Brain microvascular endothelial cell (primary cell): ENCODE measurements at regions not wholly inside any gene's neighbourhood (a gene's known extent, or its start where the extent isn't known, plus 50 kb on each side); places are given as distances from the start of the nearest gene placed in this dataset.

Experiments used
- DNase-seq: peaks from one replicate; pipeline ENCODE4 v3.0.0-alpha.2; 2020
- H3K27ac ChIP-seq: fragments of 250-450 bp; sonication (Bioruptor Pico); 2 replicates; pipeline ENCODE4 v1.5.1; 2020; ENCODE audit warnings: mild to moderate bottlenecking, moderate library complexity
- H3K27me3 ChIP-seq: fragments of 250-450 bp; sonication (Bioruptor Pico); replicated peaks from 2 replicates; pipeline ENCODE4 v1.5.1; 2020; ENCODE audit warnings: mild to moderate bottlenecking
- H3K36me3 ChIP-seq: fragments of 250-450 bp; sonication (Bioruptor Pico); replicated peaks from 2 replicates; pipeline ENCODE4 v1.5.1; 2020; ENCODE audit warnings: mild to moderate bottlenecking
- H3K4me3 ChIP-seq: 2 replicates; pipeline ENCODE4 v1.5.1; 2011; ENCODE audit warnings: low read depth, mild to moderate bottlenecking, control low read depth, low read length, moderate library complexity
- in situ Hi-C: cut with HindIII; loops from 2 replicates; pipeline ENCODE4 v1.10.0; 2017; ENCODE audit warnings: low sequenced_read_pairs, low pct_ligation_motif_present
- TF ChIP-seq, protein P1 (sequence below): IDR thresholded peaks from 2 replicates; pipeline ENCODE4 v1.5.1; 2011; ENCODE audit warnings: low read depth, mild to moderate bottlenecking, moderate library complexity, low read length, control low read depth, inconsistent platforms; ENCODE audit errors: missing control alignments

DNA sequence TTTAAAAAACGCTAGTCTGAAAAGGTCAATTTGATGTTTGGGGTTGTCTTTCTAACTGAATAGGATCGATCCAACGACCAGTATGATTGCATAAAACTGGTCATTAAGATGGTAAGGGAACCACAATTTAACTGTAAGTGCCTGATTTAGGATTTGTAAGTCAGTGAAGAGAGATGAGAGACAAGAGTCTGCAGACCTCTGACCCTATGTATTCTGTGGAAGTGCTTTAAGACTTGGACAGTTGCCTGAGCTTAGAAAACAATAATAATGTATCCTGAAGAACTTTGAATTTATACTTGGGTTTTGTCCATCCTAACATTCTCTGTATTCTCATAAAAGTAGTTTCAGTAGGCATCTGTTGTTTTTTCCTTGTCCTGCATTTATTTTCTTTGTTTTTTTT, 221.4 kb upstream of the SUCLG2 start:
- in situ Hi-C loops, result no loop called here
- no peaks in the 10 kb centered on the region for H3K27me3 ChIP-seq
- TF ChIP-seq, protein P1, sequence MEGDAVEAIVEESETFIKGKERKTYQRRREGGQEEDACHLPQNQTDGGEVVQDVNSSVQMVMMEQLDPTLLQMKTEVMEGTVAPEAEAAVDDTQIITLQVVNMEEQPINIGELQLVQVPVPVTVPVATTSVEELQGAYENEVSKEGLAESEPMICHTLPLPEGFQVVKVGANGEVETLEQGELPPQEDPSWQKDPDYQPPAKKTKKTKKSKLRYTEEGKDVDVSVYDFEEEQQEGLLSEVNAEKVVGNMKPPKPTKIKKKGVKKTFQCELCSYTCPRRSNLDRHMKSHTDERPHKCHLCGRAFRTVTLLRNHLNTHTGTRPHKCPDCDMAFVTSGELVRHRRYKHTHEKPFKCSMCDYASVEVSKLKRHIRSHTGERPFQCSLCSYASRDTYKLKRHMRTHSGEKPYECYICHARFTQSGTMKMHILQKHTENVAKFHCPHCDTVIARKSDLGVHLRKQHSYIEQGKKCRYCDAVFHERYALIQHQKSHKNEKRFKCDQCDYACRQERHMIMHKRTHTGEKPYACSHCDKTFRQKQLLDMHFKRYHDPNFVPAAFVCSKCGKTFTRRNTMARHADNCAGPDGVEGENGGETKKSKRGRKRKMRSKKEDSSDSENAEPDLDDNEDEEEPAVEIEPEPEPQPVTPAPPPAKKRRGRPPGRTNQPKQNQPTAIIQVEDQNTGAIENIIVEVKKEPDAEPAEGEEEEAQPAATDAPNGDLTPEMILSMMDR, result no peak
- no peak overlapping the region for H3K27ac ChIP-seq
- no peak overlapping the region for H3K4me3 ChIP-seq
- no peak for DNase-seq
- H3K36me3 ChIP-seq, result no peaks in the 10 kb centered on the region

DNA sequence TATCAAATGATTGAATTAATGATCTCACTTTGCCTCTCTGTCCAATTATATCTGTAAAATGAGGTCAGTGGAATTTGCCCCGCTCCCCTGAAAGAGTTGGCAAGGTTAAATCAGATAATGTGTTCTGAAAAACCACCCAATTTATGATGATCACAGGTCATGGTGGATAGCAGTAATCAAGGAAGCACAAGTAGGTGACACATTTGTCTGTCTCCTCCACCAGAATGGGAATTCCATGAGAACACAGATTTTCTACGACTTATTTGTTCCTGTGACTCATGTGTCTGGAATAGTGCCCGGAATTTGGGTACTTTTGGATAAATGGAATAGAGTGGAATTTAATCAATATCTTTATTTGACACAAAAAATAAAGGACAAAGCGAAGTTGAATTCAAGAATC, 220.9 kb upstream of the SUCLG2 start:
- Histone ChIP-seq H3K4me3 (no peak overlapping the region), H3K27ac (no peak overlapping the region), H3K36me3 (no peaks in the 10 kb centered on the region), H3K27me3 (no peaks in the 10 kb centered on the region)
- TF ChIP-seq, protein P1, result no peak
- in situ Hi-C loops, result no loop called here
- no peak for DNase-seq

DNA sequence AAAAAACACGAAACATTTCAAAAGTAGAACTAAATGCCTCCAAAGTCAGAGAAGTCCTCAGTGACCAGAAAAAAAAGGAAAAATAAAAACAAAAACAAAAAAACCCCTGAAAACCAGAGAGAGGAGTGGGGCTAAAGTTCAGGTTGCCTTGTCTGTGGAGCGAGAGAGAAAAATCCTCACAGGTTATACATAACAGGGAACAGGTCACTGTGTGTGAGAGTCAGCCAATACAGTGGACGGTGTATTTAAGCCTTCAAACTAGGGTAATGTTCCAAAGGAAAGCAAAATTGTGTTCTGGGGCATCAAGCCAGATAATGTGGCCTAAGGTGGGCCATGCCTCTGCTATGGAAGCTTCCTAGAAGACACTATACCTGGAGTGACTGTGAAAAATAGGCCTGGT, 216.1 kb upstream of the SUCLG2 start:
- Histone ChIP-seq H3K27me3 (no peaks in the 10 kb centered on the region), H3K4me3 (no peak overlapping the region), H3K27ac (no peak overlapping the region), H3K36me3 (no peaks in the 10 kb centered on the region)
- in situ Hi-C loops, result no loop called here
- no peak for DNase-seq
- TF ChIP-seq, protein P1, result no peak

DNA sequence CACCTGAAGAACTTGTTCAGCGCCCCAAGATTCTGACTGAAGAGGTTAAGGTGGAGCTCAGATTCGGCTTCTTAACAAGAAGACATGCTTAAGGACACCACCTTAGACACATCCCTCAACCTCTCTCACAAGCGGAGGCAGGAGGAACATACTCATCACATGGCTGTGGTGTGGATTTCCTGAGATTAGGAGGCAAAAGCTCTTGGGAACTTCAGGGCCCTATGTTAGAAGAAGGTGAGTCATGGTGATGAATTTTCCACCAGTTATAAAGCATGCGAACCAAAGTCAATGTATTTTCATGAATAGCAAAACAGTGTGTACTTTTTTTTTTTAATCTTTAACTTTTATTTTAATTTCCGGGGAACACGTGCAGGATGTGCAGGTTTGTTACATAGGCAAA, 212.2 kb upstream of the SUCLG2 start:
- no peak for DNase-seq
- no peak overlapping the region for H3K4me3 ChIP-seq
- TF ChIP-seq, protein P1, result no peak
- no peak overlapping the region for H3K27ac ChIP-seq
- H3K27me3 ChIP-seq, result no peaks in the 10 kb centered on the region
- no peaks in the 10 kb centered on the region for H3K36me3 ChIP-seq
- in situ Hi-C loops, result no loop called here

DNA sequence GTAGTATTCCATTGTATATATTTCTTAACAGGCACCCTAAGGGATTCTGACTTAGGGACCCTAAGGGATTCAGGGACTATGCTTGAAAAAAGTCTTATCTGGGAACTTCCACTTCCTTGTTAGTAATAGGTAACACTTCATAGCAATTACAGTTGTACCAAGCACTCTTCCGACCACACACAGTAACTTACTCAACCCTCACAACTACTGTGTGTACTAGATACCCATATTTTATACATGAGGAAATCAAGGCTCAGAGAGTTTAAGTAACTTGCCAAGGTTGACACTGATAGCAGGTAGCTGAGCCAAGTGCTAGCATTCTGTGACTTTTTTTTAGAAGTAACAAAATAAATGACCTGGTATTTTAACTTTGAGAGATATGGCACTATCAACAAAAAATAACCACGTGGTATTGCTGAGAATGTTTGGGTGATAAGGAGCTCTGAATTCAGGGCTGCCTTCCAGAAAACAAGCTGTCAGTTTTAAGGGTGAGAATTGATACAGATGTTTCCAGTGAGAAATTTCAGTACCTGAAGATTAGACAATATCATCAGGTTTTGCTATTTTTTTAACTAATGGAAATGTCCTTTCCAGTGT, 210.3 kb upstream of the SUCLG2 start:
- in situ Hi-C loops, result no loop called here
- Histone ChIP-seq H3K27ac (no peak overlapping the region), H3K36me3 (no peaks in the 10 kb centered on the region), H3K27me3 (no peaks in the 10 kb centered on the region), H3K4me3 (no peak overlapping the region)
- TF ChIP-seq, protein P1, result no peak
- no peak for DNase-seq

DNA sequence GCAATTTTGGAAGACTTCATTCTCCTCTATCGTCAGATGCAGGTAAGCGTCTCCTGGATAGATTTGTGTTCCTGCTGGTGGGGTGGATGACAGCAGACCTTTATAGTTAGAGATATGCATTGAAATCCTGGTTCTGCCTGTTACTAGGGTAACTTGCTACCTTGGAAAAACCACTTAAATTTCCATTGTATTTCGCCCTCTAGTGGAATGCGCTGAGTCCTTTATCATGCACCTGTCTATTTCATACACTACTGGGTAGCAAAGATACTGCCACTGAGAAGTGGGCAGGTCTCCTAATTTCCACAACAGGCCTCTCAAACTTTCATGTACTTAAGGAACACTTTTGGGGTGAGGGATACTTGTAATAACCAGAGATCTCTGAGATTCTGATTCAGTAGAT, 209.5 kb upstream of the SUCLG2 start:
- no peak overlapping the region for H3K27ac ChIP-seq
- H3K27me3 ChIP-seq, result no peaks in the 10 kb centered on the region
- H3K4me3 ChIP-seq, result no peak overlapping the region
- in situ Hi-C loops, result no loop called here
- TF ChIP-seq, protein P1, result peak; percentile 55
- peak; percentile 4 for DNase-seq
- no peaks in the 10 kb centered on the region for H3K36me3 ChIP-seq
